HEK293T (cell line): ENCODE measurements at regions not wholly inside any gene's neighbourhood (a gene's known extent, or its start where the extent isn't known, plus 50 kb on each side); places are given as distances from the start of the nearest gene placed in this dataset.

ENCODE experiments used
- ARNT ChIP-seq: fragments of 450-650 bp; IDR thresholded peaks from 2 replicates; pipeline ENCODE4 v1.6.1; 2017; ENCODE audit warnings: mild to moderate bottlenecking
- BHLHE40 ChIP-seq: fragments of 450-650 bp; IDR thresholded peaks from 2 replicates; pipeline ENCODE4 v1.6.1; 2016; ENCODE audit warnings: mild to moderate bottlenecking, moderate library complexity, borderline replicate concordance
- ELF4 ChIP-seq: fragments of 450-650 bp; IDR thresholded peaks from 2 replicates; pipeline ENCODE4 v1.6.1; 2017; ENCODE audit warnings: antibody characterized with exemption
- FOXA1 ChIP-seq: fragments of 450-650 bp; IDR thresholded peaks from 2 replicates; pipeline ENCODE4 v1.6.1; 2016; ENCODE audit warnings: mild to moderate bottlenecking
- HDGF ChIP-seq: fragments of 450-650 bp; IDR thresholded peaks from 2 replicates; pipeline ENCODE4 v1.6.1; 2017; ENCODE audit warnings: antibody characterized with exemption, borderline replicate concordance
- L3MBTL2 ChIP-seq: fragments of 450-650 bp; conservative IDR thresholded peaks from 2 replicates; pipeline ENCODE4 v1.6.1; 2016; ENCODE audit warnings: mild to moderate bottlenecking
- LEF1 ChIP-seq: fragments of 450-650 bp; IDR thresholded peaks from 2 replicates; pipeline ENCODE4 v1.6.1; 2017; ENCODE audit warnings: mild to moderate bottlenecking, borderline replicate concordance
- NFRKB ChIP-seq: fragments of 450-650 bp; IDR thresholded peaks from 2 replicates; pipeline ENCODE4 v1.6.1; 2016; ENCODE audit warnings: mild to moderate bottlenecking, moderate library complexity
- PKNOX1 ChIP-seq: fragments of 450-650 bp; IDR thresholded peaks from 2 replicates; pipeline ENCODE4 v1.6.1; 2016
- SP1 ChIP-seq: fragments of 450-650 bp; IDR thresholded peaks from 2 replicates; pipeline ENCODE4 v1.6.1; 2017
- SUZ12 ChIP-seq: fragments of 450-650 bp; IDR thresholded peaks from 2 replicates; pipeline ENCODE4 v1.6.1; 2016; ENCODE audit warnings: mild to moderate bottlenecking
- TARDBP ChIP-seq: fragments of 450-650 bp; IDR thresholded peaks from 2 replicates; pipeline ENCODE4 v1.6.1; 2016
- ZNF384 ChIP-seq: fragments of 450-650 bp; IDR thresholded peaks from 2 replicates; pipeline ENCODE4 v1.6.1; 2016

GRCh38 chr20:58008413-58008812 lies 220.0 kb downstream of the ANKRD60 start:
- TF ChIP-seq BHLHE40 (no peak), NFRKB (no peak), ELF4 (no peak), TARDBP (no peak), SP1 (no peak), L3MBTL2 (no peak), FOXA1 (no peak), ARNT (no peak), SUZ12 (no peak), HDGF (no peak), ZNF384 (no peak), PKNOX1 (no peak), LEF1 (no peak)
